Neuronal stem cell (in vitro differentiated cells): ENCODE measurements at regions not wholly inside any gene's neighbourhood (a gene's known extent, or its start where the extent isn't known, plus 50 kb on each side); places are given as distances from the start of the nearest gene placed in this dataset.

Experiments
- DNase-seq: peaks from one replicate; pipeline ENCODE4 v3.0.0-alpha.2; 2013; ENCODE audit warnings: low spot score
- H2AFZ ChIP-seq: one replicate; pipeline ENCODE4 v1.6.1; 2013; ENCODE audit warnings: mild to moderate bottlenecking, low read length, inconsistent platforms
- H2AK5ac ChIP-seq: 2 replicates; pipeline ENCODE4 v1.6.1; 2013; ENCODE audit warnings: low read depth, mild to moderate bottlenecking, inconsistent platforms, low read length, moderate library complexity, mixed read lengths
- H2BK120ac ChIP-seq: 2 replicates; pipeline ENCODE4 v1.6.1; 2013; ENCODE audit warnings: low read depth, mild to moderate bottlenecking, inconsistent platforms, low read length, moderate library complexity, mixed read lengths
- H2BK12ac ChIP-seq: one replicate; pipeline ENCODE4 v1.6.1; 2013; ENCODE audit warnings: low read length, inconsistent platforms
- H2BK15ac ChIP-seq: 2 replicates; pipeline ENCODE4 v1.6.1; 2013; ENCODE audit warnings: mild to moderate bottlenecking, low read length, inconsistent platforms, mixed read lengths
- H2BK5ac ChIP-seq: one replicate; pipeline ENCODE4 v1.6.1; 2013; ENCODE audit warnings: inconsistent platforms, mild to moderate bottlenecking, low read length, moderate library complexity
- H3K14ac ChIP-seq: one replicate; pipeline ENCODE4 v1.6.1; 2013; ENCODE audit warnings: low read length, inconsistent platforms
- H3K18ac ChIP-seq: 2 replicates; pipeline ENCODE4 v1.6.1; 2013; ENCODE audit warnings: low read length, inconsistent platforms
- H3K23ac ChIP-seq: 2 replicates; pipeline ENCODE4 v1.6.1; 2013; ENCODE audit warnings: low read depth, mild to moderate bottlenecking, mixed read lengths, low read length, inconsistent platforms; ENCODE audit not compliant: poor library complexity
- H3K27ac ChIP-seq: replicated peaks from 3 replicates; pipeline ENCODE4 v1.5.1; 2013; ENCODE audit warnings: low read length, inconsistent platforms
- H3K27me3 ChIP-seq, 3 experiments: 2 replicates each; pipeline ENCODE4 v1.6.1; 2013; ENCODE audit warnings: low read length in 3 of 3, mild to moderate bottlenecking in 2 of 3, inconsistent platforms in 1 of 3, low read depth in 1 of 3, mixed read lengths in 1 of 3, moderate library complexity in 1 of 3; ENCODE audit not compliant: control insufficient read depth in 3 of 3, insufficient read depth in 3 of 3
- H3K36me3 ChIP-seq, 2 donors: replicated peaks in 1 of 2; 2 replicates each; pipeline ENCODE4 v1.6.1; 2013; ENCODE audit warnings: low read length in 2 of 2; ENCODE audit not compliant: control insufficient read depth in 2 of 2, insufficient read depth in 2 of 2
- H3K4ac ChIP-seq: 2 replicates; pipeline ENCODE4 v1.6.1; 2013; ENCODE audit warnings: inconsistent platforms, mild to moderate bottlenecking, low read length, moderate library complexity
- H3K4me1 ChIP-seq, 2 donors: 1 replicate in 1 of 2; 2 replicates in 1 of 2; pipeline ENCODE4 v1.6.1; 2013; ENCODE audit warnings: low read length in 2 of 2, low read depth in 1 of 2; ENCODE audit not compliant: control insufficient read depth in 2 of 2, insufficient read depth in 1 of 2
- H3K4me2 ChIP-seq: one replicate; pipeline ENCODE4 v1.6.1; 2013; ENCODE audit warnings: mild to moderate bottlenecking, low read length, inconsistent platforms; ENCODE audit not compliant: insufficient read depth, poor library complexity, severe bottlenecking
- H3K4me3 ChIP-seq, 2 donors: 2 replicates each; pipeline ENCODE4 v1.5.1; 2013; ENCODE audit warnings: low read length in 2 of 2, mild to moderate bottlenecking in 2 of 2, inconsistent platforms in 1 of 2, moderate library complexity in 1 of 2
- H3K79me1 ChIP-seq: one replicate; pipeline ENCODE4 v1.6.1; 2013; ENCODE audit warnings: low read depth, mild to moderate bottlenecking, inconsistent platforms, low read length, moderate library complexity
- H3K9ac ChIP-seq: one replicate; pipeline ENCODE4 v1.6.1; 2013; ENCODE audit warnings: mild to moderate bottlenecking, low read depth, low read length, inconsistent platforms; ENCODE audit not compliant: poor library complexity
- H3K9me3 ChIP-seq, 2 donors: replicated peaks in 1 of 2; 2 replicates each; pipeline versions ENCODE3 to v1.6.1; 2013; ENCODE audit warnings: low read length in 2 of 2, mild to moderate bottlenecking in 2 of 2, inconsistent platforms in 1 of 2, low read depth in 1 of 2, mixed read lengths in 1 of 2, moderate library complexity in 1 of 2; ENCODE audit not compliant: control insufficient read depth in 2 of 2, insufficient read depth in 1 of 2
- H4K8ac ChIP-seq: one replicate; pipeline ENCODE4 v1.6.1; 2013; ENCODE audit warnings: low read depth, mild to moderate bottlenecking, inconsistent platforms, low read length, moderate library complexity
- H4K91ac ChIP-seq: one replicate; pipeline ENCODE4 v1.6.1; 2013; ENCODE audit warnings: low read length, low read depth, mild to moderate bottlenecking, inconsistent platforms; ENCODE audit not compliant: poor library complexity
- WGBS, 2 donors: extraction: QIAGEN DNeasy Blood & Tissue Kit; methylation state at CpG; one replicate each; pipeline ENCODE4 v1.1.7; 2013; ENCODE audit warnings: missing lambda C conversion rate in 2 of 2, mixed read lengths in 1 of 2; ENCODE audit not compliant: insufficient read length in 2 of 2, insufficient replicate concordance in 1 of 2; ENCODE audit errors: extremely low coverage in 2 of 2; 5-methylcytosine and 5-hydroxymethylcytosine counted together

GRCh38 chr16:6331770-6332169 lies 1000.9 kb upstream of the RBFOX1 start:
- Histone ChIP-seq H2AFZ (no peak overlapping the region), H3K4me3 (no peak overlapping the region), H3K79me1 (no peaks in the 10 kb centered on the region), H4K8ac (no peak overlapping the region), H2BK5ac (no peak overlapping the region), H3K23ac (no peak overlapping the region), H3K14ac (no peak overlapping the region), H3K27me3 (no peaks in the 10 kb centered on the region), H3K36me3 (no peaks in the 10 kb centered on the region), H2BK12ac (no peak overlapping the region), H3K9me3 (no peaks in the 10 kb centered on the region), H3K9ac (no peak overlapping the region), H2AK5ac (no peak overlapping the region), H3K4me2 (no peak overlapping the region), H2BK15ac (no peak overlapping the region), H3K27ac (no peak overlapping the region), H2BK120ac (no peak overlapping the region), H3K18ac (no peak overlapping the region), H4K91ac (no peak overlapping the region), H3K4ac (no peak overlapping the region), H3K4me1 (no peaks in the 10 kb centered on the region)
- no peak for DNase-seq
- WGBS, 2 donors, result 100% methylated on average over 1 of the region's 3 CpGs

GRCh38 chr16:6317934-6318333 lies 1014.7 kb upstream of the RBFOX1 start:
- Histone ChIP-seq H3K9ac (no peak overlapping the region), H2BK5ac (no peak overlapping the region), H3K36me3 (no peaks in the 10 kb centered on the region), H3K79me1 (no peaks in the 10 kb centered on the region), H3K4me1 (peaks cover 0 to 2% of the 10 kb centered on the region in 2 donors), H2AK5ac (no peak overlapping the region), H3K23ac (no peak overlapping the region), H3K14ac (no peak overlapping the region), H2BK15ac (no peak overlapping the region), H3K4me2 (no peak overlapping the region), H4K91ac (no peak overlapping the region), H2AFZ (no peak overlapping the region), H3K27me3 (no peaks in the 10 kb centered on the region), H4K8ac (no peak overlapping the region), H3K18ac (no peak overlapping the region), H3K4me3 (no peak overlapping the region), H3K4ac (no peak overlapping the region), H2BK12ac (no peak overlapping the region), H3K9me3 (no peaks in the 10 kb centered on the region), H2BK120ac (no peak overlapping the region), H3K27ac (no peak overlapping the region)
- peak; percentile 12 for DNase-seq
- no CpG with 5 or more reads among the region's 4 CpGs for WGBS, 2 donors

GRCh38 chr16:6309271-6309670 lies 1023.4 kb upstream of the RBFOX1 start:
- H3K4ac ChIP-seq, result no peak overlapping the region
- no peak overlapping the region for H2BK120ac ChIP-seq
- no peak overlapping the region for H2BK15ac ChIP-seq
- H3K18ac ChIP-seq, result no peak overlapping the region
- no peak overlapping the region for H3K23ac ChIP-seq
- H3K9me3 ChIP-seq, result no peaks in the 10 kb centered on the region
- H3K36me3 ChIP-seq, result no peaks in the 10 kb centered on the region
- no peak overlapping the region for H3K4me3 ChIP-seq
- no peak overlapping the region for H2BK12ac ChIP-seq
- no peak for DNase-seq
- H2AFZ ChIP-seq, result no peak overlapping the region
- H3K27me3 ChIP-seq, result no peaks in the 10 kb centered on the region
- H3K27ac ChIP-seq, result no peak overlapping the region
- H3K4me1 ChIP-seq, result no peaks in the 10 kb centered on the region
- WGBS, 2 donors, result no CpG with 5 or more reads among the region's 8 CpGs
- no peak overlapping the region for H4K8ac ChIP-seq
- H2BK5ac ChIP-seq, result no peak overlapping the region
- no peak overlapping the region for H2AK5ac ChIP-seq
- H3K4me2 ChIP-seq, result no peak overlapping the region
- H3K79me1 ChIP-seq, result no peaks in the 10 kb centered on the region
- no peak overlapping the region for H3K14ac ChIP-seq
- no peak overlapping the region for H3K9ac ChIP-seq
- no peak overlapping the region for H4K91ac ChIP-seq

- H3K79me1 ChIP-seq, result no peaks in the 10 kb centered on the region
- no peak overlapping the region for H2AK5ac ChIP-seq
- H3K14ac ChIP-seq, result no peak overlapping the region
- H4K8ac ChIP-seq, result no peak overlapping the region
- no peak overlapping the region for H2AFZ ChIP-seq
- no peak overlapping the region for H3K23ac ChIP-seq
- no peaks in the 10 kb centered on the region for H3K9me3 ChIP-seq
- H3K36me3 ChIP-seq, result no peaks in the 10 kb centered on the region
- H2BK120ac ChIP-seq, result no peak overlapping the region
- H2BK12ac ChIP-seq, result no peak overlapping the region
- no peak overlapping the region for H2BK5ac ChIP-seq
- H3K4me1 ChIP-seq, result no peaks in the 10 kb centered on the region
- no peak overlapping the region for H3K4me3 ChIP-seq
- H3K9ac ChIP-seq, result no peak overlapping the region
- H2BK15ac ChIP-seq, result no peak overlapping the region
- H3K27ac ChIP-seq, result no peak overlapping the region
- no peak for DNase-seq
- no peak overlapping the region for H4K91ac ChIP-seq
- H3K4me2 ChIP-seq, result no peak overlapping the region
- no CpG with 5 or more reads among the region's 2 CpGs for WGBS, 2 donors
- no peaks in the 10 kb centered on the region for H3K27me3 ChIP-seq
- no peak overlapping the region for H3K4ac ChIP-seq
- no peak overlapping the region for H3K18ac ChIP-seq
Observed at GRCh38 chr16:6308176-6308575, 1024.5 kb upstream of the RBFOX1 start.
